HG02798 (cell line): ENCODE measurements at regions not wholly inside any gene's neighbourhood (a gene's known extent, or its start where the extent isn't known, plus 50 kb on each side); places are given as distances from the start of the nearest gene placed in this dataset.

Experiments
- ATAC-seq: cut with Tn5 transposase; IDR thresholded peaks from one replicate; pipeline ENCODE4 v1.9.1; 2021; ENCODE audit warnings: mild to moderate bottlenecking; ENCODE audit not compliant: unreplicated experiment, poor library complexity

DNA sequence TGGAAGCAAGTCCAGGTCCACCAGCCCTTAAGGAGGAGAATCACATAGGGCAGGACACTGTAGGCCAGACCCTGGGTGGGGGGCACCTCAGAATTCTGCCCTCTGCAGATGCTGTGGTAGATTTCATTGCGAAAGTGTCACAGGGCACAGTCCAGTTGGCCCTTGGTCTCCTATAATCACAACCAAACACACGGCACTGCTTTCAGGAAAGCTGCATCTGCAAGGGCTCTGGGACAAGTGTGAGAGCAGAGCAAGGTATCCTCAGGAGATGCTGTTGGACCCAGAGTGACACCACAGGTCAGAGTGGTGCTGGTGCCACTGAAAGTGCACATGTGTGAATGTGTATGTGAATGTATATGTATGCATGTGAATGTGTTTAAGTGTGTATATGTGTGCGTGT is 88.6 kb upstream of the MBNL2 start:
- no peak for ATAC-seq

DNA sequence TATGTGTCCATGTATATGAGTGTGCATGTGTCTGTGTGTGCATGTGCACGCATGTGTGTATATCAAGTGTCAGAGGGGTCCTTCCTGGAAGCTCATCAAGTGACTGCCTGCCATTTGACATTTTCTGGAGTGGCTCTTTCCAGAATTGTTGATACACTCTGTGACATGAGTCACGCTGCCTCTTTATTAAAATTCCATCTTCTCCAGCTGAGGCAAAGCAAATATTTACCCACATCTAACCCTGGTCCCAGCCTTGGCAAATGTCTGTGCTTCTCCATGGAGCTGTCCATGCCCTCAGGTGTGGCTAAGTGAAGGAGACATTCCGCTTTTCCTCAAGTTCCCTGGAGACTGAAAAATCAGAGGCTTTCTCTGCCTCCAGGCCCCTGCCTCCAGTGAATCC is 88.2 kb upstream of the MBNL2 start:
- no peak for ATAC-seq

GRCh38 chr13:97134364-97135095 is 87.6 kb upstream of the MBNL2 start:
- ATAC-seq: no peak

DNA sequence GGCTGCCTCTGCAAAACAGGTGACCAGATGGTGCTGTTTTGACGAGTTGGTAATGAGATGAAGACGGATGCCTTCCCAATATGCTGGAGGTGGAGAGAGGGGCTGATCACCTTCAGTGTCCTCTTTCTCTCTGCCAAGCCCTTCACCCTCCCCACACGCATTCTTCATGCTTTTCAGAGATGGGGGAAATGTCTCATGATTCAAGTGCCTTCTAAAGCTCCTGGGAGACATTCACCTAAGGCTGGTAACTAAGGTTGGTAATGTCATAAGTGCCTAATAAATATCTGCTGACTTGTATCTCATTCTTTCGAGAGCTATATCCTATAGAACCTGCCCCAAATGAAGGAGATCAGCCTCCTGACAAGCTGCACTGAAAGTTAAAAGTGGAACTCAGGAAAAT is 86.2 kb upstream of the MBNL2 start:
- no peak for ATAC-seq

- ATAC-seq: no peak
Observed at GRCh38 chr13:97136418-97136817, 85.7 kb upstream of the MBNL2 start.

DNA sequence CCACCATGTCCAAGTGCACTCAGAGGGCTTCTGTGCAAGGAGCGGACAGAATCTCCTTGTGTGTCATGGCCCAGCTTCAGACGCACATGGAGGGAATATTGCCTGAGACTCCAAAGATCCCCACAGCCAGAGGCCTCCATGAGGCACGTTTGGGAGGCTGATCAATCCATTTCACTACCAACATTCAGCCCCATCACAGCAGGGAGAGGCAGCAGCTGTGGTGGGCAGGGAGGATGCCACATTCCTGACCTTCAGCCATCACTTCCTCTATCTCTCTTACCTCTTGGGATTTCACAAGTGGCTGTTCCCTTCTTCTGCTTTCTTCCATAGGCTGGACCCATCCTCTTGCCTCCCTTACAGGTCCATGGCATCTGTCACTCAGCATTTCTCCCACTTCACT is 82.4 kb upstream of the MBNL2 start:
- ATAC-seq: no peak

GRCh38 chr13:97140131-97140530 is 82.0 kb upstream of the MBNL2 start:
- ATAC-seq: no peak

DNA sequence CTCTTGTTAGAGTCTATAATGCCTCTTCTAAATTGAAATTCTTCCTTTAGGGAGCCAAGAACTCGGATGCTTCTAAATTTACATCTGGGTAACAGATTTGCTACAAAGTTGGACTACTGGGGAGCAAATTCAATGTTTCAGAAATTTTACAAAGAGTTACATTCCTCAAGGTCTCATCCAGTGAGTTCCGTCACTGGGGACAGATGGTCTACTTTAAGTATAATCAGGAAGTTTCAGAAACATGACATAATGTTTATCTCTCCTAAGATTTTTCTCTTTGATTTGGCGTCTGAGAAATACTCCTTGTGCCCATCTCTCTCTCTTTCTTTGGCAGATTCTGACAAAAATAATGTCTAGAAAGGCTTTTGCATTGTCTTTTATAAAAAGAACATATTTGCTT is 81.5 kb upstream of the MBNL2 start:
- ATAC-seq: no peak

GRCh38 chr13:97141097-97141496 is 81.0 kb upstream of the MBNL2 start:
- ATAC-seq: no peak

- peak; percentile 96 for ATAC-seq
Observed at GRCh38 chr13:97141564-97142005, 80.5 kb upstream of the MBNL2 start.

DNA sequence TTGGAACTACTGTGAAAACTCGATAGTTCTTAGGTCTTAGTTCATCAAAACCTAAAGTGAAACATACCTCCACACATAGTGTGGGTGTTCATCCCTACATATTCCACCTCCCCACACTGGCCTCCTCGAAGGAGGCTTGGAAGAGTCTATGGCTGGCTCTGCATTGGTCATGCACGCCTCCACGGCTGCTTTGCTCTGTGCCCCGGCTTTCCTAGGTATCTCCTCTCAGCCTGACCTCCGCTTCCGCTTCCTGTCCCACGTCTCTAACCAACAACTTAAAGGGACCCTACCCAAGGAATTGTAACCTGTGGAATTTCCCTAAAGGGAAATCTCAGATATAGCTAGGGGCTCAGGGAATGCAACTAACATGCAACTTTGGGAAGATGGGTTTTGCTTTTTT is 79.7 kb upstream of the MBNL2 start:
- ATAC-seq: no peak

DNA sequence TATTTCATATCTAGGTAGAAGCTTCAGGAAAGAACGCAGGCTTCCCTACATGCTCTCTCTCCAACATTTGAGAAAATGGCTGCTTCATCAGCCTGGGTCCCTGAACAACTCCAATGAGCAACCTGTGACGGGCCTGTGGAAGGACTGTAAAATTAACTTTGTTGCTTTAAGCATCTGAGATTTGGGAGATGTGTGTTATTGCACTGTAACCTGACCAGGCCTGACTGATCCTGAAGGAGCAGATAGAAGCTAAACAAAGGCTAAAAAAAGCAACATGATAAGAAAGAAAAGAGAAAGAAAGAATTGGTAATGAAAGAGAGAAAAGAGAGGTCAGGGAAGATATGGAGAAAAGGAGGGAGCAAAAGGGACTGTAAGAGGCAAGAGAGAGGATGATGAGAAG is 77.1 kb upstream of the MBNL2 start:
- ATAC-seq: no peak

DNA sequence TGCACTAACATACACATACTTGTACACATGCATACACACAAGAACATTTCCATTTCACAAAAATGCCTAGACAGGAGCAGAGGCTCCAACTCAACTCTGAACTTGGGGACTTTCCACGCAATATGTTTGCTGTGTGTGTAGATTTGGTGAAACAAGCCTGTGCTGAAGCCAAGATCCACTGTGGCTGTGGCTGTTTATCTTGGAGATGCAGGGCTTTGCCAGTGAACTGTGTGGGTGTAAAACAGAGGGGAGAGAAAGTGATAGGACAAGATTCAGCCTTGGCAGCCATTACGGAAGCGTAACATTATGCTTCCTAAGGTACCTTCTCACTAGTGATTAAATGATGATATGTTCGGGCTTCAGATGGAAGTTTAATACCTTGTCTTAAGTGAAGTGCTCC is 73.2 kb upstream of the MBNL2 start:
- ATAC-seq: no peak

DNA sequence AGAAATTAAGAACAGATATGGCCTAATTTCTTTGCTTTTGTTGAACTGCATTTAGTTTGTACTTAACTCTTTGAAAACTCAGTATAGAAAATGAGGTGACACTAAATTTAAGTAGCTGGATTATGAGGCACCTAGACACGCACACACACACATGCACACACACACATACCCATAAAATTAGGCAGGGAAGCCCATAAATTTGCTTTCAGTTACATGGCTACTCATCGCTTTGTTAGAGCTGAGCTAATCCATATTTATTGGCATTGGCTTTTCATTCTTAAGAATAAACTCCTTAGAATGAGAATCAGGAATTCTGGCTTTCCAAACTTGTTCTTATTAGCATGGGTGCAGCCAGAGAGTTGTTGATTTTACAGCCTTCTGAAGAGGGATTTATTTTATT is 61.7 kb upstream of the MBNL2 start:
- no peak for ATAC-seq

- no peak for ATAC-seq
Observed at GRCh38 chr13:97161582-97162231, 60.4 kb upstream of the MBNL2 start.

DNA sequence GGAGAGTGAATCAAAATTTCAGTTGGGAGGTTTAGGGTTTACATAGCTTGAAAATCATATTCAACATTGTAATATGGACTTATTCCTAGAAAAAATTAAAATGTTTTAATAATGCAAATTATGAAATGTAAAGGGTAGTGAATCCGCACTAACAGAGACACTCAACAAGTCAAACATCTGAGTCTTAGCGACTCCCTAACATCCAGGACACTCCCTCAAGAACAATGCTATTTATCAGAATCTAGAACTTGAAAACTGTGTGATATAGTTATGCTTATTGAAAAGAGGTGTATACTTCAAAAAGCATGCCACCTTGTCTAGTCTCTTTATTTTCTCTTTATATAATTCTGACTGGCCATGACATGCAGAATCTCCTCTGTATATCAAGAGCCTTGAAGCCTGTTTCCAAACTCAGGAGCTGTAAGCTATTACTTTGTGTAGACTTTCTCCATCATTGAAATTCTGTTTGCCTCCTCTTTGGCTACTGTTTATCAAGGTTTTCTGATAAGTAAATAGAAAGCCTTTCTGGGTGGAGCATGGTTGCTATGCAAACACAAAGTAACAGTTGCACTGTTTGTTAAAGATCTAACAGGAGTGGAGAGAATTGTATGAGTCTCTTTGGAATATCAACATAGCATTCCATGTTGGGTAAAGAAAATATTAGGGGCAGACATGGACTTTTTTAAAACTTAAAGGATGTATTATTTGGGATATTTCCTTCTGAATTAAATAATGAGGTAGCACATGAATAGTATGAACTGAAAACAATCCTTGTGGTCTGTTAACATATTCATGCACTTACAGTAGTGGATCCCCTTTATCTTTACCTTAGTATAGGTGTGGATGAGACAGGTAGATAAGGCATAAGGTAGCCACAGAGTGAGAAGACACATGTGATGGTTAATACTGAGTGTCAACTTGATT is 56.4 kb upstream of the MBNL2 start:
- ATAC-seq: no peak

DNA sequence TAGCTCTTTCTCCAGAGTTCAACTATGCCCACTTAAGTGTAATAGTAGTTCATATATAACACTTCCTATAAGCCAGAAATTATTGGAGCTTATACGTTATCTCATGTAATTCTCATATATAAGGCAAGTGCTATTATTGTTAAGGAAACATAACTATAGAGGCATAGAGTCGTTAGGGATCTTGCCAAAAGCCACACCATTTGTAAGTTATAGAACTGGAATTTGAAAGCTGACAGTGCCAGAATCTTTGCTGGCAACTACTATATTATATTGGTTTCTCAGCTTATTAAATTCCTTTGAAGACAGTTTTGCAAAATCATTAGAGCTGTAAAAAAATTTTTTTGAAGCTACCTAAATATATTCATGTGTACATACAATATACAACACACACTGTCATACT is 51.0 kb upstream of the MBNL2 start:
- ATAC-seq: no peak
